Smooth muscle cell (in vitro differentiated cells): ENCODE measurements at regions not wholly inside any gene's neighbourhood (a gene's known extent, or its start where the extent isn't known, plus 50 kb on each side); places are given as distances from the start of the nearest gene placed in this dataset.

Source experiments
- DNase-seq: peaks from one replicate; lab custom pipeline; 2025; ENCODE audit not compliant: unreplicated experiment; lab: John Stamatoyannopoulos, UW
- H2AFZ ChIP-seq: fragments of 200-600 bp; sonication (generic); 2 replicates; pipeline ENCODE4 v1.6.0; 2016; ENCODE audit warnings: antibody characterized with exemption, low read depth, mild to moderate bottlenecking
- H3F3A ChIP-seq: fragments of 200-600 bp; sonication (generic); 2 replicates; pipeline ENCODE4 v1.6.0; 2017; ENCODE audit warnings: antibody characterized with exemption, low read depth
- H3K27ac ChIP-seq: fragments of 200-600 bp; sonication (generic); 2 replicates; pipeline ENCODE4 v1.5.1; 2016; ENCODE audit warnings: low read depth, mild to moderate bottlenecking
- H3K27me3 ChIP-seq: fragments of 200-600 bp; sonication (generic); 2 replicates; pipeline ENCODE4 v1.6.1; 2016; ENCODE audit warnings: low read depth, mild to moderate bottlenecking
- H3K36me3 ChIP-seq: fragments of 200-600 bp; sonication (generic); 2 replicates; pipeline ENCODE4 v1.5.1; 2016; ENCODE audit warnings: low read depth
- H3K4me1 ChIP-seq: fragments of 200-600 bp; sonication (generic); 2 replicates; pipeline ENCODE4 v1.5.1; 2016; ENCODE audit warnings: low read depth
- H3K4me2 ChIP-seq: fragments of 200-600 bp; sonication (generic); 2 replicates; pipeline ENCODE4 v1.6.0; 2016; ENCODE audit warnings: mild to moderate bottlenecking
- H3K4me3 ChIP-seq: fragments of 200-600 bp; sonication (generic); 2 replicates; pipeline ENCODE4 v1.5.1; 2016; ENCODE audit warnings: mild to moderate bottlenecking
- H3K79me2 ChIP-seq: fragments of 200-600 bp; sonication (generic); 2 replicates; pipeline ENCODE4 v1.6.0; 2016; ENCODE audit warnings: low read depth, mild to moderate bottlenecking
- H3K9ac ChIP-seq: fragments of 200-600 bp; sonication (generic); 2 replicates; pipeline ENCODE4 v1.6.0; 2016; ENCODE audit warnings: low read depth
- H3K9me3 ChIP-seq: fragments of 200-600 bp; sonication (generic); replicated peaks from 2 replicates; pipeline ENCODE4 v1.5.1; 2016; ENCODE audit warnings: low read depth
- H4K20me1 ChIP-seq: fragments of 200-600 bp; sonication (generic); 2 replicates; pipeline ENCODE4 v1.6.0; 2016; ENCODE audit warnings: low read depth
- CTCF ChIP-seq: fragments of 200-600 bp; sonication (generic); IDR thresholded peaks from 2 replicates; pipeline ENCODE4 v1.5.1; 2017; ENCODE audit warnings: borderline replicate concordance, mild to moderate bottlenecking, antibody characterized with exemption; ENCODE audit not compliant: insufficient read depth, poor library complexity, severe bottlenecking
- WGBS: methylation state at CpG from one replicate; pipeline ENCODE4 v1.1.7; 2016; ENCODE audit warnings: low lambda C conversion rate; 5-methylcytosine and 5-hydroxymethylcytosine counted together

- no peaks in the 10 kb centered on the region for H3K79me2 ChIP-seq
- no peak overlapping the region for H3K4me2 ChIP-seq
- no peak overlapping the region for H3K27ac ChIP-seq
- H3K36me3 ChIP-seq = no peaks in the 10 kb centered on the region
- H2AFZ ChIP-seq = no peak overlapping the region
- peaks cover 4% of the 10 kb centered on the region for H3K9me3 ChIP-seq
- no peak overlapping the region for H3K4me3 ChIP-seq
- 72% methylated on average over 6 of the region's 6 CpGs for WGBS
- H3K4me1 ChIP-seq = no peaks in the 10 kb centered on the region
- no peaks in the 10 kb centered on the region for H3K27me3 ChIP-seq
- H4K20me1 ChIP-seq = no peaks in the 10 kb centered on the region
- H3F3A ChIP-seq = no peaks in the 10 kb centered on the region
- no peak for DNase-seq
- TF ChIP-seq CTCF = no peak
- H3K9ac ChIP-seq = no peak overlapping the region
Measured at GRCh38 chrX:40816906-40817305, 81.6 kb upstream of the MED14 start.

- TF ChIP-seq CTCF = no peak
- Histone ChIP-seq H3K36me3 (no peaks in the 10 kb centered on the region), H3K27me3 (no peaks in the 10 kb centered on the region), H3K9ac (no peak overlapping the region), H3K27ac (no peak overlapping the region), H3K4me2 (no peak overlapping the region), H3K79me2 (no peaks in the 10 kb centered on the region), H3K9me3 (peaks cover 4% of the 10 kb centered on the region), H3K4me3 (no peak overlapping the region), H4K20me1 (no peaks in the 10 kb centered on the region), H3F3A (no peaks in the 10 kb centered on the region), H2AFZ (no peak overlapping the region), H3K4me1 (no peaks in the 10 kb centered on the region)
- 95% methylated on average over 1 of the region's 1 CpG for WGBS
- DNase-seq = no peak
Measured at GRCh38 chrX:40818236-40818635, 82.9 kb upstream of the MED14 start.

GRCh38 chrX:40821780-40822179, 86.4 kb upstream of the MED14 start:
- WGBS = 87% methylated on average over 4 of the region's 4 CpGs
- H3K4me2 ChIP-seq = no peak overlapping the region
- no peak overlapping the region for H2AFZ ChIP-seq
- H4K20me1 ChIP-seq = no peaks in the 10 kb centered on the region
- no peak for TF ChIP-seq CTCF
- DNase-seq = no peak
- no peaks in the 10 kb centered on the region for H3K79me2 ChIP-seq
- no peak overlapping the region for H3K9ac ChIP-seq
- no peak overlapping the region for H3K4me3 ChIP-seq
- H3K9me3 ChIP-seq = no peaks in the 10 kb centered on the region
- H3K36me3 ChIP-seq = no peaks in the 10 kb centered on the region
- H3K27me3 ChIP-seq = no peaks in the 10 kb centered on the region
- no peaks in the 10 kb centered on the region for H3F3A ChIP-seq
- no peak overlapping the region for H3K27ac ChIP-seq
- H3K4me1 ChIP-seq = no peaks in the 10 kb centered on the region

GRCh38 chrX:40827331-40827730, 92.0 kb upstream of the MED14 start:
- Histone ChIP-seq H3K27me3 (no peaks in the 10 kb centered on the region), H3K79me2 (no peaks in the 10 kb centered on the region), H4K20me1 (no peaks in the 10 kb centered on the region), H3K4me1 (no peaks in the 10 kb centered on the region), H2AFZ (no peak overlapping the region), H3K9ac (no peak overlapping the region), H3K4me3 (no peak overlapping the region), H3K4me2 (no peak overlapping the region), H3K27ac (no peak overlapping the region), H3K36me3 (no peaks in the 10 kb centered on the region), H3K9me3 (no peaks in the 10 kb centered on the region), H3F3A (no peaks in the 10 kb centered on the region)
- no peak for DNase-seq
- 87% methylated on average over 4 of the region's 4 CpGs for WGBS
- no peak for TF ChIP-seq CTCF
